ENCODE measurements at regions not wholly inside any gene's neighbourhood (a gene's known extent, or its start where the extent isn't known, plus 50 kb on each side); places are given as distances from the start of the nearest gene placed in this dataset.

- Histone ChIP-seq H3K9me2 (replicated peaks; ENCODE audit: low read length) (no peaks in the 10 kb centered on the region), H4K20me1 (ENCODE audit: low read length) (no peaks in the 10 kb centered on the region), H3F3A (ENCODE audit: low read length, unreplicated experiment) (no peaks in the 10 kb centered on the region), H3K4me3 (ENCODE audit: low read length) (peak overlapping the region; percentile 47), H3K79me2 (ENCODE audit: low read length) (no peaks in the 10 kb centered on the region), H3K9me3 (ENCODE audit: low read length) (no peaks in the 10 kb centered on the region), H3K9ac (ENCODE audit: low read length) (no peak overlapping the region), H3K36me3 (ENCODE audit: low read depth, low read length) (no peaks in the 10 kb centered on the region), H3K27me3 (ENCODE audit: low read length) (no peaks in the 10 kb centered on the region), H3K27ac (ENCODE audit: low read length) (peak overlapping the region; percentile 39), H3K4me2 (ENCODE audit: low read length) (peak overlapping the region; percentile 79), H3K4me1 (ENCODE audit: insufficient read depth, low read length) (peaks cover 25% of the 10 kb centered on the region), H2AFZ (ENCODE audit: low read length) (0 out of 2 replicates have a peak overlapping the region, but pooled peaks have one; percentile 11)
- intact Hi-C loops (cut with micrococcal nuclease) = no loop called here
- ATAC-seq (no peak), DNase-seq (no peak)
- ChIA-PET CTCF (no interaction called here), POLR2A (ENCODE audit: unreplicated experiment) (no interaction called here)
- BruUV-seq (replicated peaks) = no TSS peak
- TF ChIP-seq EZH2 (IDR thresholded peaks at IDR 0.05; ENCODE audit: low read length, unreplicated experiment) (no peak), EZH2phosphoT487 (IDR thresholded peaks at IDR 0.05; ENCODE audit: borderline replicate concordance, low read length) (no peak), CTCF (conservative IDR thresholded peaks at IDR 0.05; ENCODE audit: low read depth, low read length) (no peak)
Measured at GRCh38 chrX:39756086-39756883, 341.5 kb downstream of the BCOR start.

- Histone ChIP-seq H3K4me2 (ENCODE audit: low read length) (no peak overlapping the region), H3K4me1 (ENCODE audit: insufficient read depth, low read length) (peaks cover 22% of the 10 kb centered on the region), H3K4me3 (ENCODE audit: low read length) (no peak overlapping the region), H3K9me2 (replicated peaks; ENCODE audit: low read length) (no peaks in the 10 kb centered on the region), H3K27ac (ENCODE audit: low read length) (no peak overlapping the region), H3K79me2 (ENCODE audit: low read length) (no peaks in the 10 kb centered on the region), H3K27me3 (ENCODE audit: low read length) (no peaks in the 10 kb centered on the region), H3K9ac (ENCODE audit: low read length) (no peak overlapping the region), H4K20me1 (ENCODE audit: low read length) (no peaks in the 10 kb centered on the region), H3K36me3 (ENCODE audit: low read depth, low read length) (no peaks in the 10 kb centered on the region), H2AFZ (ENCODE audit: low read length) (no peak overlapping the region), H3K9me3 (ENCODE audit: low read length) (no peaks in the 10 kb centered on the region), H3F3A (ENCODE audit: low read length, unreplicated experiment) (no peaks in the 10 kb centered on the region)
- DNase-seq (no peak), ATAC-seq (no peak)
- no peak for TF ChIP-seq EZH2 (IDR thresholded peaks at IDR 0.05; ENCODE audit: low read length, unreplicated experiment)
- no peak for TF ChIP-seq EZH2phosphoT487 (IDR thresholded peaks at IDR 0.05; ENCODE audit: borderline replicate concordance, low read length)
- no peak for TF ChIP-seq CTCF (conservative IDR thresholded peaks at IDR 0.05; ENCODE audit: low read depth, low read length)
- intact Hi-C loops (cut with micrococcal nuclease) = no loop called here
- ChIA-PET CTCF (no interaction called here), POLR2A (ENCODE audit: unreplicated experiment) (no interaction called here)
- no TSS peak for BruUV-seq (replicated peaks)
Measured at GRCh38 chrX:39757971-39758370, 339.8 kb downstream of the BCOR start.

- no peaks in the 10 kb centered on the region for H3K36me3 ChIP-seq (ENCODE audit: low read depth, low read length)
- TF ChIP-seq EZH2phosphoT487 (IDR thresholded peaks at IDR 0.05; ENCODE audit: borderline replicate concordance, low read length) (no peak), CTCF (conservative IDR thresholded peaks at IDR 0.05; ENCODE audit: low read depth, low read length) (no peak), EZH2 (IDR thresholded peaks at IDR 0.05; ENCODE audit: low read length, unreplicated experiment) (no peak)
- H3F3A ChIP-seq (ENCODE audit: low read length, unreplicated experiment) = no peaks in the 10 kb centered on the region
- intact Hi-C loops (cut with micrococcal nuclease) = no loop called here
- DNase-seq (no peak), ATAC-seq (no peak)
- H3K4me3 ChIP-seq (ENCODE audit: low read length) = no peak overlapping the region
- no peaks in the 10 kb centered on the region for H3K27me3 ChIP-seq (ENCODE audit: low read length)
- BruUV-seq (replicated peaks) = no TSS peak
- H3K9ac ChIP-seq (ENCODE audit: low read length) = no peak overlapping the region
- CTCF ChIA-PET = interaction anchor here (0.5 to 0.7 kb wide), 2 partner anchors 32 to 252 kb away, joined by 3 read pairs; no protein-coding TSS in a partner anchor
- POLR2A ChIA-PET (ENCODE audit: unreplicated experiment) = no interaction called here
- H3K27ac ChIP-seq (ENCODE audit: low read length) = no peak overlapping the region
- H3K79me2 ChIP-seq (ENCODE audit: low read length) = no peaks in the 10 kb centered on the region
- no peak overlapping the region for H2AFZ ChIP-seq (ENCODE audit: low read length)
- no peaks in the 10 kb centered on the region for H3K9me3 ChIP-seq (ENCODE audit: low read length)
- no peaks in the 10 kb centered on the region for H3K9me2 ChIP-seq (replicated peaks; ENCODE audit: low read length)
- peaks cover 19% of the 10 kb centered on the region for H3K4me1 ChIP-seq (ENCODE audit: insufficient read depth, low read length)
- H3K4me2 ChIP-seq (ENCODE audit: low read length) = no peak overlapping the region
- no peaks in the 10 kb centered on the region for H4K20me1 ChIP-seq (ENCODE audit: low read length)
Measured at GRCh38 chrX:39758791-39759525, 338.8 kb downstream of the BCOR start.
